ENCODE measurements at regions not wholly inside any gene's neighbourhood (a gene's known extent, or its start where the extent isn't known, plus 50 kb on each side); places are given as distances from the start of the nearest gene placed in this dataset.

- H3K36me3 Mint-ChIP-seq (ENCODE audit: low read depth, unreplicated experiment) = no peaks in the 10 kb centered on the region
- TF ChIP-seq, protein P1, sequence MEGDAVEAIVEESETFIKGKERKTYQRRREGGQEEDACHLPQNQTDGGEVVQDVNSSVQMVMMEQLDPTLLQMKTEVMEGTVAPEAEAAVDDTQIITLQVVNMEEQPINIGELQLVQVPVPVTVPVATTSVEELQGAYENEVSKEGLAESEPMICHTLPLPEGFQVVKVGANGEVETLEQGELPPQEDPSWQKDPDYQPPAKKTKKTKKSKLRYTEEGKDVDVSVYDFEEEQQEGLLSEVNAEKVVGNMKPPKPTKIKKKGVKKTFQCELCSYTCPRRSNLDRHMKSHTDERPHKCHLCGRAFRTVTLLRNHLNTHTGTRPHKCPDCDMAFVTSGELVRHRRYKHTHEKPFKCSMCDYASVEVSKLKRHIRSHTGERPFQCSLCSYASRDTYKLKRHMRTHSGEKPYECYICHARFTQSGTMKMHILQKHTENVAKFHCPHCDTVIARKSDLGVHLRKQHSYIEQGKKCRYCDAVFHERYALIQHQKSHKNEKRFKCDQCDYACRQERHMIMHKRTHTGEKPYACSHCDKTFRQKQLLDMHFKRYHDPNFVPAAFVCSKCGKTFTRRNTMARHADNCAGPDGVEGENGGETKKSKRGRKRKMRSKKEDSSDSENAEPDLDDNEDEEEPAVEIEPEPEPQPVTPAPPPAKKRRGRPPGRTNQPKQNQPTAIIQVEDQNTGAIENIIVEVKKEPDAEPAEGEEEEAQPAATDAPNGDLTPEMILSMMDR (IDR thresholded peaks at IDR 0.05; ENCODE audit: unreplicated experiment) = no peak
- H3K4me1 Mint-ChIP-seq (ENCODE audit: unreplicated experiment) = peaks cover 29% of the 10 kb centered on the region
- peaks cover 7% of the 10 kb centered on the region for H3K27me3 Mint-ChIP-seq (ENCODE audit: unreplicated experiment)
- H3K4me3 Mint-ChIP-seq (ENCODE audit: unreplicated experiment) = no peak overlapping the region
- DNase-seq (ENCODE audit: low spot score) = no peak
- H3K27ac Mint-ChIP-seq (ENCODE audit: unreplicated experiment) = no peak overlapping the region
- no peaks in the 10 kb centered on the region for H3K9me3 Mint-ChIP-seq (ENCODE audit: unreplicated experiment)
These were observed 182.8 kb downstream of the SEC14L1 start for GRCh38 chr17:77323413-77324171.

- Mint-ChIP-seq H3K9me3 (ENCODE audit: unreplicated experiment) (no peaks in the 10 kb centered on the region), H3K4me3 (ENCODE audit: unreplicated experiment) (no peak overlapping the region)
- DNase-seq (ENCODE audit: low spot score) = no peak
These were observed 183.5 kb downstream of the SEC14L1 start for GRCh38 chr17:77324227-77324626.

DNA sequence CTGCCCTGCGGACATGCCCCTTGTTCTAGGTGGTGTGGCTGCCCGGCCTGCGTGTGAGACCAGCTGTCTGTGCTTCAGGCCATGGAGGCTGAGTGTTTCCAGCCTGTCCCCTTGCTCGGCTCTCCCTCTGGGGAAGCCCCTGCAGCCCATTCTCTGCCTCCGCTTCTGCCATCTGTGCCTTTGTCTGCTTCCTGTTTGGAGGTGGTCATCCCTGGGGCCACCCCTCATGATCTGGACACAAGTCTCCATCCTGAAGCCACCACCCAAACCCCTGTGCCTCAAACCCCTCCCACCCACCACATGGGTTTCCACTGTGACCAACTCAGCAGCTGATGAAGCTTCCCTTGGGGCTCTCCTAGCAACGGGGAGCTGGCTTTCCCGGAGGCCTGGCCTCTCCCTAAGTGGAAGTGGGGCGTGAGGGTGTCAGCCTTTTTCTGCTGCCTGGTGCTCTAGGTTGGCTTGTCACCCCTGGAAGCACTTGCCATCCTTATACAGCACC is 184.9 kb downstream of the SEC14L1 start:
- H3K9me3 Mint-ChIP-seq (ENCODE audit: unreplicated experiment) = no peaks in the 10 kb centered on the region

More at GRCh38 chr17:77324227-77324626, 183.5 kb downstream of the SEC14L1 start:
- H3K27me3 Mint-ChIP-seq (ENCODE audit: unreplicated experiment) = peaks cover 7% of the 10 kb centered on the region
- H3K4me1 Mint-ChIP-seq (ENCODE audit: unreplicated experiment) = peaks cover 22% of the 10 kb centered on the region
- TF ChIP-seq, protein P1 (IDR thresholded peaks at IDR 0.05; ENCODE audit: unreplicated experiment) = no peak
- no peaks in the 10 kb centered on the region for H3K36me3 Mint-ChIP-seq (ENCODE audit: low read depth, unreplicated experiment)
- no peak overlapping the region for H3K27ac Mint-ChIP-seq (ENCODE audit: unreplicated experiment)

DNA sequence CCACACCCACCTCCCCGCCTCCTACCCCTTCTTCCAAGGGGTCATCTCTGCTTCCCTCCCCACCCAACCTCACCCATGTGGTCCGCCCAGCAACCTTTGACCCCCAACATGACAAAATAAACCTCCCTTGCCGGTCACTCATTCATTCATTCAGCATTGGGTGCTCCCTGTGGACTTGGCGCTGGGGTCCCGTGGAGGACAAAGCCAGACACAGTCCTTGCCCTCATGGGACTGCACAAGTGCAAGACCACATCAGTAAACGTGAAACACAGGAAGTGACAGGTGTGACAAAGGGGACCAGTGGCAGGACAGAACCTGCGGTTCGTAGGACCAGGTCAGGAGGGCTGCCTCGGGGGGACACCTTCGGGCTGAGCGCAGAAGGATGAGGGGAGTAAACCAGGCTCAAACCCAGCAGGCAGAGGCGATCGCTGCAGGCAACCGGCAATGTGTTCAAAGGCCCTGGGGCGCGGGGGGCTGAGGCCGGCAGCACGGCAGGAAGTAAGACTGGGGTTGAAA is 185.4 kb downstream of the SEC14L1 start:
- H3K4me1 Mint-ChIP-seq (ENCODE audit: unreplicated experiment) = peaks cover 17% of the 10 kb centered on the region
- no peak for DNase-seq (ENCODE audit: low spot score)
- no peak overlapping the region for H3K27ac Mint-ChIP-seq (ENCODE audit: unreplicated experiment)
- TF ChIP-seq, protein P1 (IDR thresholded peaks at IDR 0.05; ENCODE audit: unreplicated experiment) = no peak
- no peak overlapping the region for H3K4me3 Mint-ChIP-seq (ENCODE audit: unreplicated experiment)
- peaks cover 4% of the 10 kb centered on the region for H3K27me3 Mint-ChIP-seq (ENCODE audit: unreplicated experiment)
- H3K36me3 Mint-ChIP-seq (ENCODE audit: low read depth, unreplicated experiment) = no peaks in the 10 kb centered on the region
- H3K9me3 Mint-ChIP-seq (ENCODE audit: unreplicated experiment) = no peaks in the 10 kb centered on the region

More for the DNA sequence above, 184.9 kb downstream of the SEC14L1 start:
- Mint-ChIP-seq H3K4me1 (ENCODE audit: unreplicated experiment) (peaks cover 16% of the 10 kb centered on the region), H3K36me3 (ENCODE audit: low read depth, unreplicated experiment) (no peaks in the 10 kb centered on the region), H3K27ac (ENCODE audit: unreplicated experiment) (no peak overlapping the region), H3K27me3 (ENCODE audit: unreplicated experiment) (peaks cover 4% of the 10 kb centered on the region), H3K4me3 (ENCODE audit: unreplicated experiment) (no peak overlapping the region)
- TF ChIP-seq, protein P1 (IDR thresholded peaks at IDR 0.05; ENCODE audit: unreplicated experiment) = no peak
- no peak for DNase-seq (ENCODE audit: low spot score)

DNA sequence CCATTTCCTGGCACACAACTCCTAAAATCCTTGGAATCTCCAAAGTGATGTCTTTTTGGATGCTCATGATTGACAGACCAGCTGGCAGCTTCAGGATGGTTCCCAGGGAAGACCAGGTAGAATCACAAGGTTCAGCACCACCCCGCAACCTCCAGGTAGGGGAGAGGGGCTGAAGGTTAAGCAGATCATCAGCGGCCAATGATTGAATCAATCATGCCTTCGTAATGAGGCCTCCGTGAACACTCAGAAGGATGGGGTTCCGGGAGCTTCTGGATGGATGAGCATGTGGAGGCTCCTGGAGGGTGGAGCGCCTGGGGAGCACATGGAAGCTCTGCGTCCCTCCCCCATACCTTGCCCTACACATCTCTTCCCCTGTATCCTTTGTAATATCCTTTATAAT is 185.9 kb downstream of the SEC14L1 start:
- peaks cover 22% of the 10 kb centered on the region for H3K4me1 Mint-ChIP-seq (ENCODE audit: unreplicated experiment)
- no peak overlapping the region for H3K27ac Mint-ChIP-seq (ENCODE audit: unreplicated experiment)
- H3K9me3 Mint-ChIP-seq (ENCODE audit: unreplicated experiment) = no peaks in the 10 kb centered on the region
- no peaks in the 10 kb centered on the region for H3K36me3 Mint-ChIP-seq (ENCODE audit: low read depth, unreplicated experiment)
- no peak overlapping the region for H3K4me3 Mint-ChIP-seq (ENCODE audit: unreplicated experiment)
- TF ChIP-seq, protein P1 (IDR thresholded peaks at IDR 0.05; ENCODE audit: unreplicated experiment) = no peak
- no peak for DNase-seq (ENCODE audit: low spot score)
- peaks cover 4% of the 10 kb centered on the region for H3K27me3 Mint-ChIP-seq (ENCODE audit: unreplicated experiment)
